B cell (primary cell): ENCODE measurements at regions not wholly inside any gene's neighbourhood (a gene's known extent, or its start where the extent isn't known, plus 50 kb on each side); places are given as distances from the start of the nearest gene placed in this dataset.

Experiments
- EZH2 ChIP-seq: IDR thresholded peaks from 2 replicates; pipeline ENCODE4 v1.6.1; 2012; ENCODE audit warnings: borderline replicate concordance, low read depth, mild to moderate bottlenecking, moderate library complexity, low read length; ENCODE audit not compliant: insufficient read depth, poor library complexity, severe bottlenecking
- TF ChIP-seq, protein P1 (sequence below): fragments of 200-600 bp; IDR thresholded peaks from one replicate; pipeline ENCODE4 v1.8.0; 2022; ENCODE audit warnings: antibody characterized with exemption, mild to moderate bottlenecking

- no peak for TF ChIP-seq EZH2
- TF ChIP-seq, protein P1, sequence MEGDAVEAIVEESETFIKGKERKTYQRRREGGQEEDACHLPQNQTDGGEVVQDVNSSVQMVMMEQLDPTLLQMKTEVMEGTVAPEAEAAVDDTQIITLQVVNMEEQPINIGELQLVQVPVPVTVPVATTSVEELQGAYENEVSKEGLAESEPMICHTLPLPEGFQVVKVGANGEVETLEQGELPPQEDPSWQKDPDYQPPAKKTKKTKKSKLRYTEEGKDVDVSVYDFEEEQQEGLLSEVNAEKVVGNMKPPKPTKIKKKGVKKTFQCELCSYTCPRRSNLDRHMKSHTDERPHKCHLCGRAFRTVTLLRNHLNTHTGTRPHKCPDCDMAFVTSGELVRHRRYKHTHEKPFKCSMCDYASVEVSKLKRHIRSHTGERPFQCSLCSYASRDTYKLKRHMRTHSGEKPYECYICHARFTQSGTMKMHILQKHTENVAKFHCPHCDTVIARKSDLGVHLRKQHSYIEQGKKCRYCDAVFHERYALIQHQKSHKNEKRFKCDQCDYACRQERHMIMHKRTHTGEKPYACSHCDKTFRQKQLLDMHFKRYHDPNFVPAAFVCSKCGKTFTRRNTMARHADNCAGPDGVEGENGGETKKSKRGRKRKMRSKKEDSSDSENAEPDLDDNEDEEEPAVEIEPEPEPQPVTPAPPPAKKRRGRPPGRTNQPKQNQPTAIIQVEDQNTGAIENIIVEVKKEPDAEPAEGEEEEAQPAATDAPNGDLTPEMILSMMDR: no peak
These were observed 870.1 kb downstream of the C6orf118 start for GRCh38 chr6:164439331-164439730.
